Umbilical cord (tissue), 1 donor: ENCODE measurements at regions not wholly inside any gene's neighbourhood (a gene's known extent, or its start where the extent isn't known, plus 50 kb on each side); places are given as distances from the start of the nearest gene placed in this dataset.

ENCODE experiments used
- DNase-seq: peaks from one replicate; pipeline ENCODE4 v3.0.0-alpha.2; 2015; ENCODE audit warnings: low spot score

DNA sequence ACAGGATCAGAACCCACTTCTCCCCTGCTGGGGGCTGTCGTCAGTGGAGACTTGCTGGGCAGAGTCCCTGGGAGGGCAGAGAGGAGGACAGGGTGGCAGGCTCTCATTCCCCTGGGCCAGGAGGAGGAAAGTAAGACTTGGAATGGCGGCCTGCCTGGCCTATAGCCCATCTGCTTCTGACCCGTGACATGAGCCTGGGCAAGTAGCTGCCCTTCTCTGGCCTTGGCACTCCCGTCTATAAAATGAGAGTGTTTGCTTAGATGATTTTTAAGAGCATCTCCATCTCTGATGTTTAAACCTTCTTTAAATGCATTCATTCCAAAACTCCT is 173.0 kb downstream of the DDX1 start:
- DNase-seq: no peak

DNA sequence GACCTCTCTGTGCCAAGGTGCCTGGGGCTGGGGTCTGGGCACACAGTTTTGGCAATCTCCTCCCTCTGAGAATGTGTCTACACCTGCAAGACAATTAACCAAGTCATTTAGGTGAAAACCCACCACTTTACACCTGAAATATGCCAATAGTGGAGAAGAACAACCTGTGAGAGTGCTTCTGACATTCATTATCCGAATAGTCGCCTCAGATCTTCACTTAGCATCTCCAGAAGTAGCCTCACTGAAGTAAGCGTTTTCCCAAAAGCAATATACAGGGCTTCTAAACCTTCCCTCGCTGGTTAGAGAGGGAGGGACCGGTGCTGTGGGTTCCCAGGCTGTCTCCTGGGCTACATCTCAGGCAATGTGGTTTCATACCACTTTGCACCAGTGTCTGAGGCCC is 173.5 kb downstream of the DDX1 start:
- no peak for DNase-seq

DNA sequence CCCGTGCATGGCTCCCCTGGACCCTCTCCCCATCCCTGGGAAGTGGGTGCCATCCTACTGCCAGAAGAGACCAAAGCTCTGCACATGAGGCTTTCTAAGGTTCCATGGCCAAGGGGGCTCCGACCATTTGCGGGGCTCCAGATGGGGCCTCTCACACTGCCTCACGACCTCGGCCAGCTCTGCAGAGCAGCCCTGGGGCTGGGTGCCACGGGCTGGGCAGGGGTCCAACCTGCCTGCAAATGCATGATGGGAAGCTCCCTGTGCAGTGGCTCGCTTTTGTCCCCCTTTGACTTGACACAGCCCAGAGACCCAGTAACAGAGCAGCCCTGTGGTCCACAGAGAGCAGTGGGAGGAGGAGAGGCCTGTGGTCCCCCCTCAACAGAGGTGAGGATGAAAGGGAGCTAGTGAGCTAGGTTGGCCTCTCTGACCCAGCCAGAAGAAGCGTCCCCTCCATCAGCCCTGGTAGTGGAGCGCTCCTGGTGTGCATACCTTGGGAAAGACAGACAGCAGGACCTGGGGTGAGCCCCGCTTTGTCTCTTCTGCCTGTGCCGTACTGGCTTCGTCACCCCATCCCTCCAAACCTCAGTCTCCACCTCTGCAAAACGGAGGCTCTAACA is 174.1 kb downstream of the DDX1 start:
- no peak for DNase-seq

DNA sequence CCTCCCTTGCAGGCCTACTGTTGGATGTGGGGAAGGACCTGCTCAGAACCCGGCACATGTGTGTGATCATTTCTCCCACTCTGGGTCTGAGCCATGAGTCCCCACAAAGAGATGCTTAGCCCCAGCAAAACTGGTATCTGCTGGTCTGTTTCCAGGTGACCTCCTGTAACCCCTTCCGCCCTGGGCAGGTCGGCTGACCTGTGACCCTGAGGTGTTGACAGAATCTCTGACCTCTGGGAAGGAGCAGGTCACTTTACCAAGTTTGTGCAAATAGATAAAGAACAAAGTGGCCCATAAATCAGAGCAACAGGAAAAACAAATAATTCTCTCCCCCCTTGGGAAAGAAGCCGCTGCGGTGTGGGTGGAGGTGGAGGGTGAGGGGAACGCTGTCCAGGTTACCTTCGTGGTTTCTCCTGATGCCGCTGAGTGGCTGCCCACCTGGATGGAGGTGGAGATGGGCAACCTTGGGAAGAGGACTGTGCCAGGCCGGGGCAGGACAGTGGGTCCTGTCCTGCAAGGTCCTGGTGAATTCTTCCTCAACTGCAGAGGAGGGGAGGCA is 174.0 kb upstream of the MYCN start:
- DNase-seq: no peak

DNA sequence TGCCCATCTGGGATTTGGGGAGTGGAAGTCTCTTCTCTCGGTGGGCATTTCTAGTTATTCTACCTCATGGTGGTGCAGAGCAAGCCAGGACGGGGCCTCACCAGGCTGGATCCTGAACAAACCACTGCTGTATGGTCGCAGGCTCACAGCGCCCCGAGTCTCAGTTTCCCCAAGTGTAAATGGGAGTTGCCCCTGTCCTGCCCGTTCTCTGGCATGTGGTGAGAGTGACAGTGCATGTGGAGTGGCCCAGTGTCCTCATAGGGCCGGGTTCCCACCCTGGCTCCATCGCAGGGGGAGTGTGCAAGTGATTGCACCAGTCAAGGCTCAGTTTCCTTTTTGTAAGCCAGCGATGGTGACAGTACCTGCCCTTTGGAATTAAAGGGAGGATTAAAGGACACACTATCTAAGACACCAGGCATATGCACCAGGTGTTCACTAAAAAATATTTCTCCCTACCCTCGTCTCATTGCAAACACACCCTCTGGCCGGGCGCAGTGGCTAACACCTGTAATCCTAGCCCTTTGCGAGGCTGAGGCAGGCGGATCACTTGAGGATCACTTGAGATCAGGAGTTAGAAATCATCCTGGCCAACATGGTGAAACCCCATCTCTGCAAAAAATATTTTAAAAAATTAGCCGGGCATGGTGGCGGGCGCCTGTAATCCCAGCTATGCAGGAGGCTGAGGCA is 173.3 kb upstream of the MYCN start:
- DNase-seq: no peak

DNA sequence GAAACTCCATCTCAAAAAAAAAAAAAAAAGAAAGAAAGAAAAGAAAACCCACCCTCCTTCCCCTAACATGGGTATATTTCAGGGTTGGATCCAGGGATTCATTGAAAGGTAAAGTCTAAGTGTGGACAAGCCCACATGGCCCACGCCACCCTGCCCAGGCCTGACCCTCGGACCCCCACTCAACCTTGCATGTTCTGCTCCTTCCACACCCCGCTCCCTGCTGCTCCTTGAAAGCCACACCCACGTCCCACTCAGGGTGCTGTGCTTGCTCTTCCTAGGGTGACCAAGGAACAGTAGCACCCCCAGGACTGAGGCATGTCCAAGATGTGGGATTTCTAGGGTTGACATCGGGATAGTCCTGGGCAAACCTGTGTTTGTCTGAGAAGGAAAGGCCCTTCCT is 172.7 kb upstream of the MYCN start:
- DNase-seq: no peak

DNA sequence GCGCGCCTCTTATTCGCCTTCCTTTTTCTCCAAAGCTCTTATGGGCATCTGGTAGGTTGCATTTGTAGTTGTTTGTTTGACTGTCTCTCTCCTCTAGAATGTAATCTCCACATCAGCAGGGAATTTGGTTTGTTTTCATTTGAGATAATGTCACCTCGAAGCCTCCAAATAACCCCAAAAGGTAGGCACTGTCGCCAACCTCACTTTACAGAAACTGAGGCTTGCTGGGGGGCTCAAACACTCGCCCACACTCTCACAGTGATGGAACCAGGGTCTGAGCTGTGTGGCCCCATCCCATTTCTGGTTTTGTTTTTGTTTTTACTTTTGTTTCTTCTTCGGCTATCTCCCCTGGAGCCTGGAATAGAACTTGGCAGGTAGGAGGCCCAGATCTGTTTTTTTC is 172.2 kb upstream of the MYCN start:
- no peak for DNase-seq

DNA sequence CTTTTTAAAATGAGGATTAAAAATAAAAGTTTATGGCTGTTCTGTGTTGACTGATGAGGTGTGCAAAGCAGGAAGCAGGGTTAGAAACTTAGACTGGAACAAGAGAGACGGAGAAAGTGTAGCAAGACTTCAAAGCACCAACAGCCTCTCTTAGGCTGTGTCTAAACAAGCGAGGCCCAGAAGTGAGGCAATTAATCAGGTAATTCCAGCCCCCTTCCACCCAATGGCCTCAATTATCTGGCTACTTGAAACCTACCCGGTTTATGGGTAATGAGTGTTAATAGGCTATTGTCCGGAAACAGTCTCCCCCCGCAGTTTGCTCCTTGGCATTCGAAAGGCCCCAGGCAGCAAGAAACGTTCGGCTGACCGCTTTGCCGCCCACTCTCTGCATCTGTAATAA is 171.7 kb upstream of the MYCN start:
- no peak for DNase-seq

DNA sequence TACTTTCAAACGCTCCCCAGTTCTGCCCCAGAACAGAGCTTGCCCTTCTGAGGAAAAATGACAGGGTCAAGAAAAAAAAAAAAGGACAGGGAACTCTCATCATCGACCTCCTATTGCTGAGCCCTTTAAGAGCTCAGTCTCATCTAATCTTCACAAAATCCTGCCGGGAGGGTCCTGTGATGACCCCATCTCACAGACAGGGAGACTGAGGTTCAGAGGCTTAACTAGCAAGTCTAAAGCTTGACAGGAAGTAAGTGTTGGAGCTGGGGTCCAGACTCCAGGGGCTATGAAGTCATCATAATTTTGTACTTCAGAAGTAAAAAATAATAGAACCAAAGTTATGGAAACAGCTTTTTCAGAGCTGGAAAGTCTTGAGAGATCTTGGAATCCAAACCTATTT is 171.1 kb upstream of the MYCN start:
- no peak for DNase-seq

DNA sequence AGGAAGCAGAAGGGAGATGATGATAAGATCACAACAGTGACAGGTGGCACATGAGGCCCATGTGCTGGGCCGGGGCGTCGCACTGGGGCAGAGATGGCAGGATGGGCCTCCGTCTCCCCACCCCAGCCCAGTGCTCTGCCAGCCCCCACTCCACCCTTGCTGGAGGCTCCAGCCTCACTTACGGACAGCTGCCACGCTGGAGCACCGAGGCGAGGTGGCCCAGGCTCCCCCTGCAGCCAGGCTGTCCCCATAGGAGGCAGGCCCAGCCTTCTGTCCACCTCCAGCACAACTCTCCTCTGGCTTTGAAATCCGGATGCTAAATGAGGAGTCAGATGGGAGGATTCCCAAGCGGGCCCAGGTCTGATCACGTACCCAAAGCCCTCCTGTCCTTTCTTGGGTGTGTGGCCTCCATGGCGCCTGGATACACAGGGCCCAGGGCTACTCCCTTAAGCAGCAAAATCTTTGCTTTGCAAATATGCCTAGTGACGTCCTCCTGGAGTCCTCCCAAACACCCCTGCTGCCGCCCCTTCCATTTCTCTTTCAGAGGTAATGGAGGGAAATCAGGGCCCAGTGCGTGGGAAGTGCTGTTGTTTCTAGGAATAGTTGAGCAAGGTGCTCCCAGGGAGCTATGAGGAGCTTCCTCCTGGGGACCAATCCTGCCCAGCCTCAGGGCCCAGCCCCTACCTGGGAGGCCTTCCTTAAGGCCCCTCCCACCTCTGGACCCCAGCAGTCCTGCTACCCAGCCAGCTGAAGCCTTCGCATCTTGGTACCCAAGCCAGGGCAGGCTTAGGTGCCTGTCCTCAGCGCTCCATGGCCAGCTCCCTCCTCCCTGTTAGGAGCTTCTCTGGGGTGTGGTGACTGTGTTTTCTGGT is 170.4 kb upstream of the MYCN start:
- no peak for DNase-seq

DNA sequence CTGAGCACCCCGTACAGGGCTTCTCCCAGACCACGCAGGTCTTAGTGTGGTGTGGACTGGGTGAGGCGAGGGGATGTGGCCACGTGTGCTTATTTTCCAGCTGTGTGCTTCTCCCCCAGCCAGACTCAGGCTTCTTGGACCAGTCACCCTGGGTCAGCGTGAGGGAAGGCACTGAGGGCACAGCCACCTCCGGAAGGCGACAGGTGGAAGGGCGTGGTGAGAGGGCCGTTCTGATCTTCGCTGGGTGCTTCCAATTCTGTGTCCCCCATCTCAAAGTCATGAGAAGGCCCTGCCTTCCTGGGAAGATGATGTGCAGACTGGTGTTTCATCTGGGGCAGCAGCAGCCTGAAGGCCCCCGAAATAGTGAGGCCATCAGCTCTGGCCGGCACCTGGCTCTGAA is 169.7 kb upstream of the MYCN start:
- no peak for DNase-seq

DNA sequence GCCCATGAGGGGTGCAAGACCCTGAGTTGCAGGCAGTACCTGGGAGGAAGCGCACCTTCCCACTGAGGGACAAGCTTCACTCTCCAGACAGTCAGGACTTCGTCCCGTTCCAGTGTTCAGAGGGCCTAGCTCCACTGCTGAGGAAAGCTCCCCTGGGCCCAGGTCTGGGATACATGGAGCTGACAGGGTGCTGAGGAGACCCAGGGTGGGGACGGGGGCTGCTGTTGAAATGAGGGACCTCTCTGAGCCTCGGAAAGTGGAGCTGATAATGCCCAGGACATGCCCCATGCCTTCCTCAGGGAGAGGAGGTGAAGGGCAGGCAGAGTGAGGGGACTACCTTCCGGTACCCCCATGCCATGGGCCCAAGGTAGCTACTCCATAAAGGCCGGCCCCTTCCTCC is 169.2 kb upstream of the MYCN start:
- DNase-seq: no peak

DNA sequence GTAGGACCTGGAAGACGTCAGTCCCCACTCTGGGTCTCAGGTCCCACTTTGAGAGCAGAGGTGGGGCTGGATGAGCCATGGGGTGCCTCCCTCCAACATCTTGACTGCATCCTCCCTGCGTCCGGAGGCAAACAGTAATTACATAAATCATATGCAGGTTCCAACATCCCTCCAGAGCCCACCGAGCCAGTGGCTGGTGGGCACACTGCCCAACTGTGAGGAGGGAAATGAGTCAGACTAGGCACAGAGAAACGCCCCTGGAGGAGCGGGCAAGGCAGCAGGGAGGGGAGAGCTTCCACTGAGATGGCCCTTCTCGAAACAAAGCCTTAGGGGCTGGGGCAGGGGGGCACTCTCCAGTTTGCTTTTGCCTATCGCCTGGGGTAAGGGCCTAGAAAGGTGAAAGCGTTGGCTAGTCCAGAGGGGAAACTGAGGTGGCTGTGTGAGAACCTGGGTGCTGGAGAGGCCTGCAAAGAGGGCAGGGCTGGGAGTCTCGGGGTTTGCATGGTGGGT is 168.2 kb upstream of the MYCN start:
- no peak for DNase-seq

DNA sequence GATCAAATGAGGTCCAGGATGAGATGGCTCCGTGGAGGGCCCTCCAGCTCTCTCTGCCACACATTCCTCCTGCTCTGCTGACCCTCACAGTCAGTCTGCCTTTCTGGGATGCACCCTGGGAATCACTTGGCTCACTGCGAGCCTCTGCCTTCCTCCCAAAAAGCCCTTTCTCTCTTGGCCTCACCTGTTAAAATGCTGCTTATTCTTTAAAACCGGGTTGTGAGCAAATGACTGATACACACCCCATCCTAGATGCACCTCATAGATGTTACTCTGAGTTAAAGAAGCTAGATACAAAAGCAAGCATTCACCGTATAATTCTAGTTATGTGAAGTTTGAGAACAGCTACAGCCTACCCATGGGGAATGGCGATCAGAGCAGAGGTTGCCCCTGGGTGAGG is 167.7 kb upstream of the MYCN start:
- DNase-seq: no peak

DNA sequence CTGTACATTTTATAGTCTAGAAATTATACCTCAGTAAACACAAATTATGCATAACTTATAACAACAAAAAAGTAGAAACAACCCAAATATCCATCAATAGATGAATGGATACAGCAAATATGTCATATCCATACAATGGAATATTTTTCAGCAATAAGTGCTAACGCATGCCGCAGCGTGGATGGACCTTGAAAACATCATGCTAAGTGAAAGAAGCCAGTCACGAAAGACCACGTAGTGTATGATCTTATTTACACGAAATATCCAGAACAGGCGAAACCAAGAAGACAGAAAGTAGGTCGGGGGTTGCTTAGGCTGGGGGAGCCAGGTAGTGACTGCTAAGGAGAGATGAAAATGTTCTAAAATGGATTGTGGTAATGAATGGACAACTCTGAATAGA is 167.1 kb upstream of the MYCN start:
- no peak for DNase-seq

DNA sequence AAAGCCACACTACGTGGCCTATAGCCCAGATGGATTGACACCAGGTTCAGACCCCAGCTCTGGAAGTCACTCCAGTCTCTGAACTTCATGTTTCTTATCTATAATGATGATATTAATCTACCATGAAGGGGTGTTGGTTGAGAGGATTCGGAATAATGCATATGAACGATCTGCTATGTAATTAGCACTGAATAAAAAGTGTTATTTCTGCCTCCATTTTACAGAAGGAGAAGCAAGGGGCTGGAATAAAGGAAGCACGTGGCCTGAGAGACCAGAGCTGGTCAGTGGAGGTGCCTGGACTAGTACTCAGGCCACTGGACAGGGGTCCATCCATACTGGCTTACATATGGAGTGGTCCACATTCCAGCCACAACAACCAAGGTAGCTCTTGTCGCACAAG is 166.5 kb upstream of the MYCN start:
- no peak for DNase-seq

DNA sequence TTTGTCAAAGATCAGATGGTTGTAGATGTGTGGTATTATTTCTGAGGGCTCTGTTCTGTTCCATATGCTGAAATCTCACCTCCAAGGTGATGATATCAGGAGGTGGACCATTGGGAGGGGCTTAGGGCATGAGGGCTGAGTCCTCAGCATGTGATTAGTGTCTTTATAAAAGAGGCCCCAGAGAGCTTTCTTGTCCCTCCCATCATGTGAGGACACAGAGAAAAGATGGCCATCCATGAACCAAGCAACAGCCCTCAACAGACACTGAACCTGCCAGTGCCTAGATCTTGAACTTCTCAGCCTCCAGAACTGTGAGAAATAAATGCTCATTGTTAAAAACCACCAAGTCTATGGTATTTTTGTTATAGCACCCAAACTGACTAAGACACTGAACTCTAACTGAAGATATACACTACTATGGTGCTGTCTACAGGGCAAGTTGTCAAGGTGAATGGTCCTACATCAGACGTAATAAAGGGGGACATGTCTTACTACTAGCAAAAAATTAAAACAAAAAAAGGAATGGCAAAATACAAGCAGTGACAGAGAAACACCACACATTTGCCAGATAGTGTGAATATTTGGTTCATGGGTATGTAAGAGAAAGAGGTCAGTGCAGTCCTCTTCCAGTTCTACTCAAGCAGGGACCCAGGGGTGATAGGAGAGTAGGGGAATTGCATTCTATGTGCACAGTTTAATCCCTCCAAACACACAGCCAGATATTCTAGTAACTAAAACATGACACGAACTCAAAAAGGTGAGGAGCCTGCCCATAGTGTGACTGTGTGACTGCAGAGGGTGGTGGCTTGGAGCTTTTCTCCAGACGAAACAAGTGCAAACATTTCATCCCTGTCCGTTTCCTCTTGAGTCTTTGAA is 164.4 kb upstream of the MYCN start:
- DNase-seq: no peak

DNA sequence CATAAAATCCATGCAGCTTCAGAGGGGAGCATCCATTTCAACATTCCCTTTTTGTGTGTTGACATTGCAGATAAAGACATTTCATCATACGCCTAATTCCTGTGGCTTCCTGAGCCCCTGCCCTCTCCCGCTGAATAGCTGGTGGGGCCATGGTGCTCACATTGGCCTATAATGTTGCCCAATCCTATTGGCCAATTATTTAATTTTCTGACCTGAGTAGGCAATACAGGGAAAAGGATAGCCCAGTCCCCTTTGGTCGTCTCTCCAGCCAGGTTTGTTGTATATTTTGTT is 163.8 kb upstream of the MYCN start:
- DNase-seq: no peak

DNA sequence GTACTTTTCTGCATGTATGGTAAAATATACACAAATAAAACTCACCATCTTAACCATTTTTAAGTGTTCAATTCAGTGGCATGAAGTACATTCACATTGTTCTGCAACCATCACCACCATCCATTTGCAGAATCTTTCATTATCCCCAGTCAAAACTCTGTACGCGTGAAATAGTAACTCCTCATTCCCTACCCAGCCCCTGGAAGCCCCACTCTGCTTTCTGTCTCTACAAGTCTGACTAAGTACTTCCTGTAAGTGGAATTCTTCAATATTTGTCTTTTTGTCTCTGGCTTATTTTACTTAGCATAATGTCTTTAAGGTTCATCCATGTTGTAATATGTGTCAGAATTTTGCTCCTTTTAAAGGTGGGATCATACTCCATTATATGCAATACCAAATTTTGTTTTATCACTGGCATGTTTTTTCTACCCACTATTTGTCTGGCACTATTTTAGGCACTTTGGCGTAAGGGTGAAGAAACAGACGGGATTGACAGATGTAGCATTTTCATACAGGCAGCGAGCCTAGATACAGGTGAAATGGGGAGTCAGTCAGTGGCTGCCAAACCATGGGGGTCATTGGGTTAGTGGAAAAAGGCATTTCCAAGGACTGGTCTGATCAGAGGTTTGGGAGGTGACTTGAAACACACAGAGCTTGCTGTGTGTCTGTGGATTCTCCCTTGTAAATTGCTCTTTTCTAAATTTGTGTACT is 163.2 kb upstream of the MYCN start:
- no peak for DNase-seq

DNA sequence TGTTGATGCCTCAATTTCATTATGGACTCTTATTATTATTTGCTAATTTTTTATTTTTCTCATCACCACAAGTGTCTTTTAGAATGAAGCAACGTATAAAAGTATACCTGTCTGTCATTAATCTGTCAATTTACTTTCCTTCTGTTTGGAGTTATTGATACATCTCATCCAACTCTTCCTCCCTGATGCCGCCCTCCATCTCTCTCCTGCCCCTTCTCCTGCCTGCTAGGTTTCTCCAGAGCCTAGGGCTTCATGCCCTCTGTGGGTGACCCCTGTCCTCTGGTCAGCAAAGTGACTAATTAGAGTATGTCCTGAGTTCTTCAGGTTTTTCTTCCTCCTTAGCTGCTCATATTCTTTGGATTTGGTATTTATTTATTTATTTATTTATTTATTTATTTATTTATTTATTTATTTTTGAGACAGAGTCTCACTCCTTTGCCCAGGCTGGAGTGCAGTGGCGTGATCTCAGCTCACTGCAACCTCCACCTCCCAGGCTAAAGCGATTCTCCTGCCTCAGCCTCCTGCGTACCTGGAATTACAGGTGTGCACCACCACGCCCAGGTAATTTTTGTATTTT is 162.5 kb upstream of the MYCN start:
- no peak for DNase-seq
